ENCODE measurements at regions not wholly inside any gene's neighbourhood (a gene's known extent, or its start where the extent isn't known, plus 50 kb on each side); places are given as distances from the start of the nearest gene placed in this dataset.

DNA sequence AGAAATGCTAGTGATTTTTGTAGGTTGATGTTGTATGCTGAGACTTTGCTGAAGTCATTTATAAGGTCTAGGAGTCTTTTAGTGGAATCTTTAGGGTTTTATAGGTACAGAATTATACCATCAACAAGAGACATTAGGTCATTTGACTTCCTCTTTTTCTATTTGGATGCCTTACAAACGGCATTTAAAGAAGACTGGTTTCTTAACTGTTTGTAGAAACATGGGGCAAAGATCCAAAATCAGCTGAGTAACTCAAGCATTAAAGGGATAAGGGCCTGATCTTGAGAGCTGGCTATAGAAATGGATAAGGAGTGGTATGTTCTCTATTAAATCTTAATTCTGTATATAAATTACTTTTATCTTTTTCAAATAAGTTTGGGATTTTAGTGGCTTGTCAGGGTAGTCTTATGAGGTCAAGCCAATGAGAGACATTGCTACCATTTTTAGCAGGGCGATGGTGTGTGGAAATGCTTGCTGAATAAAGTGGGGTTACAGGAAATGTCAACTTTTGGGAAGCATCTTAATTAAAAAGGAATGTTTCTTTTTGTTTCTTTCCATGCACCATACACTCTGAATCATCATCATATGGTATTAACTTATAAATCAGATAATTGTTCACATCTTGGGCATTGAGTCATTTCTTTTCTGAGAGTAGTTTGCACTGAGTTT, 197.7 kb upstream of the GBE1 start:
- Histone ChIP-seq H3K9me2 (replicated peaks; ENCODE audit: control insufficient read depth, low read length) (no peaks in the 10 kb centered on the region), H4K20me1 (ENCODE audit: control insufficient read depth, insufficient read depth, low read depth, low read length) (no peaks in the 10 kb centered on the region), H3K4me1 (ENCODE audit: control insufficient read depth, low read length) (no peaks in the 10 kb centered on the region), H3K36me3 (ENCODE audit: control insufficient read depth, low read length) (no peaks in the 10 kb centered on the region), H3K79me2 (ENCODE audit: control insufficient read depth, low read length) (no peaks in the 10 kb centered on the region), H3K27me3 (ENCODE audit: control insufficient read depth, low read length) (no peaks in the 10 kb centered on the region), H3K9me3 (ENCODE audit: control insufficient read depth, insufficient read depth, low read length) (no peaks in the 10 kb centered on the region), H3F3A (ENCODE audit: control insufficient read depth, insufficient read depth) (no peaks in the 10 kb centered on the region), H3K4me2 (ENCODE audit: low read length) (no peak overlapping the region), H3K27ac (ENCODE audit: low read depth, low read length) (no peak overlapping the region), H3K4me3 (ENCODE audit: low read length) (no peak overlapping the region)
- TF ChIP-seq, protein P1, sequence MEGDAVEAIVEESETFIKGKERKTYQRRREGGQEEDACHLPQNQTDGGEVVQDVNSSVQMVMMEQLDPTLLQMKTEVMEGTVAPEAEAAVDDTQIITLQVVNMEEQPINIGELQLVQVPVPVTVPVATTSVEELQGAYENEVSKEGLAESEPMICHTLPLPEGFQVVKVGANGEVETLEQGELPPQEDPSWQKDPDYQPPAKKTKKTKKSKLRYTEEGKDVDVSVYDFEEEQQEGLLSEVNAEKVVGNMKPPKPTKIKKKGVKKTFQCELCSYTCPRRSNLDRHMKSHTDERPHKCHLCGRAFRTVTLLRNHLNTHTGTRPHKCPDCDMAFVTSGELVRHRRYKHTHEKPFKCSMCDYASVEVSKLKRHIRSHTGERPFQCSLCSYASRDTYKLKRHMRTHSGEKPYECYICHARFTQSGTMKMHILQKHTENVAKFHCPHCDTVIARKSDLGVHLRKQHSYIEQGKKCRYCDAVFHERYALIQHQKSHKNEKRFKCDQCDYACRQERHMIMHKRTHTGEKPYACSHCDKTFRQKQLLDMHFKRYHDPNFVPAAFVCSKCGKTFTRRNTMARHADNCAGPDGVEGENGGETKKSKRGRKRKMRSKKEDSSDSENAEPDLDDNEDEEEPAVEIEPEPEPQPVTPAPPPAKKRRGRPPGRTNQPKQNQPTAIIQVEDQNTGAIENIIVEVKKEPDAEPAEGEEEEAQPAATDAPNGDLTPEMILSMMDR (IDR thresholded peaks at IDR 0.05; ENCODE audit: low read depth, low read length, poor library complexity, severe bottlenecking), result no peak
- TF ChIP-seq EZH2phosphoT487 (IDR thresholded peaks at IDR 0.05; ENCODE audit: borderline replicate concordance, low read length), result no peak

GRCh38 chr3:81955878-81956277, 194.4 kb upstream of the GBE1 start:
- Histone ChIP-seq H3K9me2 (replicated peaks; ENCODE audit: control insufficient read depth, low read length) (no peaks in the 10 kb centered on the region), H3K4me2 (ENCODE audit: low read length) (no peak overlapping the region), H3K79me2 (ENCODE audit: control insufficient read depth, low read length) (no peaks in the 10 kb centered on the region), H3K36me3 (ENCODE audit: control insufficient read depth, low read length) (no peaks in the 10 kb centered on the region), H3K27ac (ENCODE audit: low read depth, low read length) (no peak overlapping the region), H3F3A (ENCODE audit: control insufficient read depth, insufficient read depth) (no peaks in the 10 kb centered on the region), H3K9me3 (ENCODE audit: control insufficient read depth, insufficient read depth, low read length) (no peaks in the 10 kb centered on the region), H3K4me1 (ENCODE audit: control insufficient read depth, low read length) (no peaks in the 10 kb centered on the region), H4K20me1 (ENCODE audit: control insufficient read depth, insufficient read depth, low read depth, low read length) (no peaks in the 10 kb centered on the region), H3K4me3 (ENCODE audit: low read length) (no peak overlapping the region), H3K27me3 (ENCODE audit: control insufficient read depth, low read length) (no peaks in the 10 kb centered on the region)
- TF ChIP-seq EZH2phosphoT487 (IDR thresholded peaks at IDR 0.05; ENCODE audit: borderline replicate concordance, low read length), result no peak
- TF ChIP-seq, protein P1 (IDR thresholded peaks at IDR 0.05; ENCODE audit: low read depth, low read length, poor library complexity, severe bottlenecking), result no peak

DNA sequence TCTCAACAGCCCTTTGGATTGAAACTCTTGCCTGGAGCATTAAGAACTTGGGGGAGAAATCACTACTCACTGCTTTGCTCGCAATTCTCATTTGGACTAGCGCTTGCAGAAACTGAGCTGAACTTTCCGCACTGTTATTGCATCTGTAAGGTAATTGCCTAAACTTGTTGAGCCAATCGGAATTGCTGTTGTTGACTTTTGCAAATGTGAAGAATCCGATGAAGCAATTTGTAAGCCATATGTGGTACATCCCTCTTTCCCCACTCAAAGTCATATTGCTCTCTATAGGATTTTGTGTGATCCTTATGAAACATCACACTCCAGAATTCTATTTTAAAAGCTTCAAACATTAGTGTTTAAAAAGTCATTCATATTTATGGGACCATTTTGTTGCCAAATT, 191.7 kb upstream of the GBE1 start:
- TF ChIP-seq EZH2phosphoT487 (IDR thresholded peaks at IDR 0.05; ENCODE audit: borderline replicate concordance, low read length), result no peak
- TF ChIP-seq, protein P1 (IDR thresholded peaks at IDR 0.05; ENCODE audit: low read depth, low read length, poor library complexity, severe bottlenecking), result no peak
- H3K79me2 ChIP-seq (ENCODE audit: control insufficient read depth, low read length), result no peaks in the 10 kb centered on the region
- no peaks in the 10 kb centered on the region for H3K36me3 ChIP-seq (ENCODE audit: control insufficient read depth, low read length)
- H3K9me2 ChIP-seq (replicated peaks; ENCODE audit: control insufficient read depth, low read length), result no peaks in the 10 kb centered on the region
- no peaks in the 10 kb centered on the region for H3K4me1 ChIP-seq (ENCODE audit: control insufficient read depth, low read length)
- H3K4me3 ChIP-seq (ENCODE audit: low read length), result no peak overlapping the region
- H3K4me2 ChIP-seq (ENCODE audit: low read length), result no peak overlapping the region
- H3K27ac ChIP-seq (ENCODE audit: low read depth, low read length), result no peak overlapping the region
- no peaks in the 10 kb centered on the region for H3K9me3 ChIP-seq (ENCODE audit: control insufficient read depth, insufficient read depth, low read length)
- no peaks in the 10 kb centered on the region for H4K20me1 ChIP-seq (ENCODE audit: control insufficient read depth, insufficient read depth, low read depth, low read length)
- no peaks in the 10 kb centered on the region for H3K27me3 ChIP-seq (ENCODE audit: control insufficient read depth, low read length)
- H3F3A ChIP-seq (ENCODE audit: control insufficient read depth, insufficient read depth), result no peaks in the 10 kb centered on the region
